GM18909 (cell line): ENCODE measurements at regions not wholly inside any gene's neighbourhood (a gene's known extent, or its start where the extent isn't known, plus 50 kb on each side); places are given as distances from the start of the nearest gene placed in this dataset.
"Not testable (repeated sequence)": the region's sequence is repeated elsewhere in the genome, so short reads cannot be mapped to it uniquely, and the experiment has no call there.

Experiments used
- ATAC-seq: cut with Tn5 transposase; IDR thresholded peaks from one replicate; pipeline ENCODE4 v1.9.1; 2021; ENCODE audit warnings: mild to moderate bottlenecking; ENCODE audit not compliant: unreplicated experiment, poor library complexity

- ATAC-seq = no peak
Measured at GRCh38 chr1:157237522-157237921, 99.3 kb upstream of the ETV3 start.

GRCh38 chr1:157236072-157236471 lies 97.9 kb upstream of the ETV3 start:
- no peak for ATAC-seq

- no peak for ATAC-seq
Measured at GRCh38 chr1:157235307-157235706, 97.1 kb upstream of the ETV3 start.

- no peak for ATAC-seq
Measured at GRCh38 chr1:157234705-157235273, 96.6 kb upstream of the ETV3 start.

GRCh38 chr1:157233131-157233530 lies 94.9 kb upstream of the ETV3 start:
- ATAC-seq = peak; percentile 80

GRCh38 chr1:157231846-157232525 lies 93.8 kb upstream of the ETV3 start:
- ATAC-seq = no peak

- ATAC-seq = no peak
Measured at GRCh38 chr1:157230500-157230899, 92.3 kb upstream of the ETV3 start.

- ATAC-seq = no peak
Measured at GRCh38 chr1:157227700-157228099, 89.5 kb upstream of the ETV3 start.

- no peak for ATAC-seq
Measured at GRCh38 chr1:157226739-157227138, 88.5 kb upstream of the ETV3 start.

GRCh38 chr1:157219600-157219999 lies 81.4 kb upstream of the ETV3 start:
- ATAC-seq = no peak

- no peak for ATAC-seq
Measured at GRCh38 chr1:157219182-157219581, 81.0 kb upstream of the ETV3 start.

- ATAC-seq = no peak
Measured at GRCh38 chr1:157218671-157219070, 80.5 kb upstream of the ETV3 start.

- ATAC-seq = no peak
Measured at GRCh38 chr1:157217486-157217885, 79.3 kb upstream of the ETV3 start.

- no peak for ATAC-seq
Measured at GRCh38 chr1:157213836-157214235, 75.6 kb upstream of the ETV3 start.

- no peak for ATAC-seq
Measured at GRCh38 chr1:157209514-157209913, 71.3 kb upstream of the ETV3 start.

- ATAC-seq = not testable (repeated sequence)
Measured at GRCh38 chr1:157205982-157206381, 67.8 kb upstream of the ETV3 start.

GRCh38 chr1:157203166-157203565 lies 65.0 kb upstream of the ETV3 start:
- ATAC-seq = no peak

- no peak for ATAC-seq
Measured at GRCh38 chr1:157202331-157202730, 64.1 kb upstream of the ETV3 start.

- no peak for ATAC-seq
Measured at GRCh38 chr1:157201767-157202166, 63.6 kb upstream of the ETV3 start.

- no peak for ATAC-seq
Measured at GRCh38 chr1:157200451-157200850, 62.3 kb upstream of the ETV3 start.

GRCh38 chr1:157199421-157199755 lies 61.2 kb upstream of the ETV3 start:
- no peak for ATAC-seq

GRCh38 chr1:157198619-157199420 lies 60.6 kb upstream of the ETV3 start:
- no peak for ATAC-seq
